Osteoblast (primary cell): ENCODE measurements at regions not wholly inside any gene's neighbourhood (a gene's known extent, or its start where the extent isn't known, plus 50 kb on each side); places are given as distances from the start of the nearest gene placed in this dataset.

Experiments used
- DNase-seq: peaks from one replicate; pipeline ENCODE4 v3.0.0; 2011; ENCODE audit warnings: low spot score, mixed read lengths; ENCODE audit not compliant: insufficient read length; ENCODE audit errors: missing footprints
- H2AFZ ChIP-seq: 2 replicates; pipeline ENCODE4 v1.6.0; 2011; ENCODE audit warnings: mild to moderate bottlenecking, low read length
- H3K27ac ChIP-seq: 2 replicates; pipeline ENCODE4 v1.5.1; 2011; ENCODE audit warnings: mild to moderate bottlenecking, low read depth, low read length, moderate library complexity
- H3K27me3 ChIP-seq: 2 replicates; pipeline ENCODE4 v1.6.0; 2012; ENCODE audit warnings: mild to moderate bottlenecking, control low read depth, inconsistent platforms, low read length, moderate library complexity; ENCODE audit not compliant: insufficient read depth
- H3K36me3 ChIP-seq: 2 replicates; pipeline ENCODE4 v1.5.1; 2011; ENCODE audit warnings: mild to moderate bottlenecking, low read length, control low read depth, moderate library complexity; ENCODE audit not compliant: insufficient read depth
- H3K4me1 ChIP-seq: 2 replicates; pipeline ENCODE4 v1.5.1; 2011; ENCODE audit warnings: mild to moderate bottlenecking, low read length, control low read depth, moderate library complexity; ENCODE audit not compliant: insufficient read depth
- H3K4me2 ChIP-seq: 2 replicates; pipeline ENCODE4 v1.6.0; 2011; ENCODE audit warnings: mild to moderate bottlenecking, low read length; ENCODE audit not compliant: insufficient read depth
- H3K4me3 ChIP-seq: fragments of 200-600 bp; sonication (generic); 3 replicates; pipeline ENCODE4 v1.5.1; 2012; ENCODE audit warnings: mild to moderate bottlenecking, low read length, inconsistent platforms; ENCODE audit not compliant: insufficient read depth
- H3K79me2 ChIP-seq: 2 replicates; pipeline ENCODE4 v1.6.0; 2012; ENCODE audit warnings: mild to moderate bottlenecking, low read length, control low read depth, inconsistent platforms; ENCODE audit not compliant: insufficient read depth
- H3K9me3 ChIP-seq: 2 replicates; pipeline ENCODE4 v1.5.1; 2011; ENCODE audit warnings: low read depth, low read length, control low read depth
- H4K20me1 ChIP-seq: 2 replicates; pipeline ENCODE4 v1.6.0; 2012; ENCODE audit warnings: mild to moderate bottlenecking, low read length, control low read depth; ENCODE audit not compliant: insufficient read depth
- CTCF ChIP-seq: IDR thresholded peaks from 2 replicates; pipeline ENCODE4 v1.5.1; 2011; ENCODE audit warnings: mild to moderate bottlenecking, low read depth, low read length, moderate library complexity; ENCODE audit errors: extremely low read depth

GRCh38 chr1:217373761-217374701 is 256.9 kb downstream of the GPATCH2 start:
- H3K4me3 ChIP-seq, result no peak overlapping the region
- no peaks in the 10 kb centered on the region for H3K36me3 ChIP-seq
- no peak for TF ChIP-seq CTCF
- H3K27me3 ChIP-seq, result no peaks in the 10 kb centered on the region
- H2AFZ ChIP-seq, result no peak overlapping the region
- peaks cover 4% of the 10 kb centered on the region for H3K9me3 ChIP-seq
- no peak for DNase-seq
- no peaks in the 10 kb centered on the region for H4K20me1 ChIP-seq
- H3K27ac ChIP-seq, result no peak overlapping the region
- H3K79me2 ChIP-seq, result no peaks in the 10 kb centered on the region
- H3K4me1 ChIP-seq, result no peaks in the 10 kb centered on the region
- H3K4me2 ChIP-seq, result no peak overlapping the region

GRCh38 chr1:217372049-217372970 is 258.6 kb downstream of the GPATCH2 start:
- no peak for DNase-seq
- Histone ChIP-seq H3K79me2 (no peaks in the 10 kb centered on the region), H2AFZ (no peak overlapping the region), H3K4me2 (no peak overlapping the region), H3K9me3 (peaks cover 4% of the 10 kb centered on the region), H3K27me3 (no peaks in the 10 kb centered on the region), H3K4me1 (no peaks in the 10 kb centered on the region), H3K4me3 (no peak overlapping the region), H3K36me3 (no peaks in the 10 kb centered on the region), H3K27ac (no peak overlapping the region), H4K20me1 (no peaks in the 10 kb centered on the region)
- TF ChIP-seq CTCF, result no peak

- Histone ChIP-seq H3K4me1 (no peaks in the 10 kb centered on the region), H3K79me2 (no peaks in the 10 kb centered on the region), H4K20me1 (no peaks in the 10 kb centered on the region), H3K27me3 (no peaks in the 10 kb centered on the region), H3K4me3 (no peak overlapping the region), H3K9me3 (peaks cover 1% of the 10 kb centered on the region), H2AFZ (no peak overlapping the region), H3K27ac (no peak overlapping the region), H3K36me3 (no peaks in the 10 kb centered on the region), H3K4me2 (no peak overlapping the region)
- DNase-seq, result no peak
- TF ChIP-seq CTCF, result no peak
Measured at GRCh38 chr1:217370757-217371156, 260.1 kb downstream of the GPATCH2 start.
